ENCODE measurements at regions not wholly inside any gene's neighbourhood (a gene's known extent, or its start where the extent isn't known, plus 50 kb on each side); places are given as distances from the start of the nearest gene placed in this dataset.

DNA sequence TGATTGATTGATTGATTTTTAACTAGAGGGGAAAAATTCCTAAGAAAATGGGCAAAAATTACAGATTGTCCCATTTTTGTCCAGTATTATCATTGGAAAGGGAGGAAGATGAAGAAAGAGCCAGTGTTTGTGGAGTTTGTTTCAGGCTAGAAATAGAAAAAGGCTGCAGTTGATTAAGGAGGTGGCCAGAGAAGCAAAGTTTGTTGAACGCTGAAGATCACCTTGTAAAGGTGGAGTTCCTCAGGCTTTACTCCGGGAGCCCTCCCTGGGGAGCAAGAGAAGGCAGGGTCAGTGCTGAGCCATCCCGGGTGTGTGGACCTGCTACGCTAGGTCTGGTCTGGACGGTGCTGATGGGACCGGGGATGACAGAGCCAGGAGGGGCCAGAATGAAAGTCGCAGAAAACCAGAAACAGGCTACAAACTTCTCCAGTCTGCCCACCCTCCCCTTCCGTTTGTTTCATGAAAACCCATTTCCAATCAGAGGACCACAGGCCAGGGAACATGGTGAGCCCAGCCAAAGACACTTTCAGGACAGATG is 222.6 kb upstream of the FOXF1 start:
- H3K4me1 ChIP-seq (ENCODE audit: insufficient read depth, low read length) = no peaks in the 10 kb centered on the region
- intact Hi-C loops (cut with micrococcal nuclease) = no loop called here
- no peak for ATAC-seq
- H3K4me2 ChIP-seq (ENCODE audit: low read length) = no peak overlapping the region
- TF ChIP-seq EZH2 (IDR thresholded peaks at IDR 0.05; ENCODE audit: low read length, unreplicated experiment) = no peak
- TF ChIP-seq, protein P1, sequence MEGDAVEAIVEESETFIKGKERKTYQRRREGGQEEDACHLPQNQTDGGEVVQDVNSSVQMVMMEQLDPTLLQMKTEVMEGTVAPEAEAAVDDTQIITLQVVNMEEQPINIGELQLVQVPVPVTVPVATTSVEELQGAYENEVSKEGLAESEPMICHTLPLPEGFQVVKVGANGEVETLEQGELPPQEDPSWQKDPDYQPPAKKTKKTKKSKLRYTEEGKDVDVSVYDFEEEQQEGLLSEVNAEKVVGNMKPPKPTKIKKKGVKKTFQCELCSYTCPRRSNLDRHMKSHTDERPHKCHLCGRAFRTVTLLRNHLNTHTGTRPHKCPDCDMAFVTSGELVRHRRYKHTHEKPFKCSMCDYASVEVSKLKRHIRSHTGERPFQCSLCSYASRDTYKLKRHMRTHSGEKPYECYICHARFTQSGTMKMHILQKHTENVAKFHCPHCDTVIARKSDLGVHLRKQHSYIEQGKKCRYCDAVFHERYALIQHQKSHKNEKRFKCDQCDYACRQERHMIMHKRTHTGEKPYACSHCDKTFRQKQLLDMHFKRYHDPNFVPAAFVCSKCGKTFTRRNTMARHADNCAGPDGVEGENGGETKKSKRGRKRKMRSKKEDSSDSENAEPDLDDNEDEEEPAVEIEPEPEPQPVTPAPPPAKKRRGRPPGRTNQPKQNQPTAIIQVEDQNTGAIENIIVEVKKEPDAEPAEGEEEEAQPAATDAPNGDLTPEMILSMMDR (conservative IDR thresholded peaks at IDR 0.05; ENCODE audit: low read depth, low read length) = no peak
- TF ChIP-seq EZH2phosphoT487 (IDR thresholded peaks at IDR 0.05; ENCODE audit: borderline replicate concordance, low read length) = no peak
- H3K27me3 ChIP-seq (ENCODE audit: low read length) = peaks cover 79% of the 10 kb centered on the region
- ChIA-PET POLR2A (ENCODE audit: unreplicated experiment) (no interaction called here), CTCF (no interaction called here)
- no peak for DNase-seq
- H3K4me3 ChIP-seq (ENCODE audit: low read length) = no peak overlapping the region
- no peaks in the 10 kb centered on the region for H3F3A ChIP-seq (ENCODE audit: low read length, unreplicated experiment)
- no peaks in the 10 kb centered on the region for H3K9me2 ChIP-seq (replicated peaks; ENCODE audit: low read length)
- H3K27ac ChIP-seq (ENCODE audit: low read length) = no peak overlapping the region
- H2AFZ ChIP-seq (ENCODE audit: low read length) = no peak overlapping the region
- H3K36me3 ChIP-seq (ENCODE audit: low read depth, low read length) = no peaks in the 10 kb centered on the region
- no peaks in the 10 kb centered on the region for H3K9me3 ChIP-seq (ENCODE audit: low read length)
- no peaks in the 10 kb centered on the region for H3K79me2 ChIP-seq (ENCODE audit: low read length)
- H4K20me1 ChIP-seq (ENCODE audit: low read length) = no peaks in the 10 kb centered on the region
- BruUV-seq (replicated peaks) = no TSS peak
- no peak overlapping the region for H3K9ac ChIP-seq (ENCODE audit: low read length)

DNA sequence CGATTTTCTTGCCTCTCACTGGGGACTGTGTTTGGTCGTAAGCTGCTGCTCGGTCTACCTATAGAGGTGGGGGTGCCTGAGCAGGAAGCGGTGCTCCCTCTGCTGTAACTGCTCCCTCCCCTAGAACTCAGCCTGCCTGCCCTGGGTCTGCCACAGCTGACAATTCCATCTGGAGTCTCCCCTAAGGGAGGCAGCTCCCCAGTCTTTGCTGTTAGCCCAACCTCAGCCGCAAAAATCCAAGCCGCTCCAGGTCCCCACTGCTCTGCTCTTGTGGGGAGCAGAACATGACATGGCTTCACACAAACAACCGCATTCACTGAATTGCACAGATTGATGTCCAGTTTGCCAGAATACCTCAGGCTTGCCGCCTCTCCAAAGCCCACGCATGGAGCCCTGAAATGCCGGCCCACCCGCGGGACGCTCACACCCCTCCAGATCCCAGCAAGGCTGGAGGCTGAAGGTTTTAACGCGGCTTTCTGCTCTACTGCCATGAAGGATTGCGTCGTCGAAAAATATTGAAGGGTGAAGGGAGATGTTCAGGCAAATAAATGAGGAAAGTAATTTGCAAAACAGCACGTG is 221.5 kb upstream of the FOXF1 start:
- Histone ChIP-seq H3K4me1 (ENCODE audit: insufficient read depth, low read length) (no peaks in the 10 kb centered on the region), H4K20me1 (ENCODE audit: low read length) (no peaks in the 10 kb centered on the region), H3K9me3 (ENCODE audit: low read length) (no peaks in the 10 kb centered on the region), H3K4me2 (ENCODE audit: low read length) (no peak overlapping the region), H3K4me3 (ENCODE audit: low read length) (no peak overlapping the region), H3K27ac (ENCODE audit: low read length) (no peak overlapping the region), H3K9ac (ENCODE audit: low read length) (no peak overlapping the region), H2AFZ (ENCODE audit: low read length) (no peak overlapping the region), H3K79me2 (ENCODE audit: low read length) (no peaks in the 10 kb centered on the region), H3K27me3 (ENCODE audit: low read length) (peaks cover 83% of the 10 kb centered on the region), H3K36me3 (ENCODE audit: low read depth, low read length) (no peaks in the 10 kb centered on the region), H3K9me2 (replicated peaks; ENCODE audit: low read length) (no peaks in the 10 kb centered on the region), H3F3A (ENCODE audit: low read length, unreplicated experiment) (no peaks in the 10 kb centered on the region)
- ChIA-PET POLR2A (ENCODE audit: unreplicated experiment) (no interaction called here), CTCF (no interaction called here)
- no peak for ATAC-seq
- intact Hi-C loops (cut with micrococcal nuclease) = no loop called here
- no TSS peak for BruUV-seq (replicated peaks)
- no peak for DNase-seq
- TF ChIP-seq, protein P1 (conservative IDR thresholded peaks at IDR 0.05; ENCODE audit: low read depth, low read length) = no peak
- TF ChIP-seq EZH2 (IDR thresholded peaks at IDR 0.05; ENCODE audit: low read length, unreplicated experiment) (peak; percentile 21), EZH2phosphoT487 (IDR thresholded peaks at IDR 0.05; ENCODE audit: borderline replicate concordance, low read length) (no peak)

DNA sequence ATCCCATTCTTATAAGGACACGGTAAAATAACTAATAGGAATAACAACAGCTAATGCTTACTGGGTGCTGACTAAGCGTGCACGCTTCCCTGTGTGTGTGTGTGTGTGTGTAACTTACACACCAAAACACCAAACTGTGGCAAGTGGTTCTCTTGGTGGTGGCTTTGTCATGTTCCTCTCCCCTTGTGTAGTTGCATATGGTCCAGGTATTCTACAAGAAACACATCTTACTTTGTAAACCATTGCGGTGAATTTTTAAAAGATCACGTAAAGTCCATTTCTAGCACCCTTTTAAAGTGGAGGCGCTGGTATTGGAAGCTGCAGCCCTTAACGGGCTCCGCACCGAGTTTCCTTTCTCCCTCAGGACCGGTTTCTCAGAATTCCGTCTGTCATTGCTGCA is 221.0 kb upstream of the FOXF1 start:
- ATAC-seq = no peak
- H3K36me3 ChIP-seq (ENCODE audit: low read depth, low read length) = no peaks in the 10 kb centered on the region

More for the DNA sequence above, 221.0 kb upstream of the FOXF1 start:
- Histone ChIP-seq H3K9me2 (replicated peaks; ENCODE audit: low read length) (no peaks in the 10 kb centered on the region), H3K9me3 (ENCODE audit: low read length) (no peaks in the 10 kb centered on the region), H3F3A (ENCODE audit: low read length, unreplicated experiment) (no peaks in the 10 kb centered on the region), H3K27me3 (ENCODE audit: low read length) (peaks cover 83% of the 10 kb centered on the region), H3K4me2 (ENCODE audit: low read length) (no peak overlapping the region), H2AFZ (ENCODE audit: low read length) (no peak overlapping the region), H3K4me1 (ENCODE audit: insufficient read depth, low read length) (no peaks in the 10 kb centered on the region), H3K4me3 (ENCODE audit: low read length) (no peak overlapping the region), H3K9ac (ENCODE audit: low read length) (no peak overlapping the region), H3K27ac (ENCODE audit: low read length) (no peak overlapping the region), H4K20me1 (ENCODE audit: low read length) (no peaks in the 10 kb centered on the region), H3K79me2 (ENCODE audit: low read length) (no peaks in the 10 kb centered on the region)
- DNase-seq = no peak
- no TSS peak for BruUV-seq (replicated peaks)
- ChIA-PET POLR2A (ENCODE audit: unreplicated experiment) (no interaction called here), CTCF (no interaction called here)
- intact Hi-C loops (cut with micrococcal nuclease) = no loop called here
- TF ChIP-seq EZH2 (IDR thresholded peaks at IDR 0.05; ENCODE audit: low read length, unreplicated experiment) = no peak
- TF ChIP-seq, protein P1 (conservative IDR thresholded peaks at IDR 0.05; ENCODE audit: low read depth, low read length) = no peak
- no peak for TF ChIP-seq EZH2phosphoT487 (IDR thresholded peaks at IDR 0.05; ENCODE audit: borderline replicate concordance, low read length)

All from PC-3 (cell line).